ENCODE measurements at regions not wholly inside any gene's neighbourhood (a gene's known extent, or its start where the extent isn't known, plus 50 kb on each side); places are given as distances from the start of the nearest gene placed in this dataset.

- no peak for TF ChIP-seq CTCF (IDR thresholded peaks at IDR 0.05; ENCODE audit: low read length)
- no peak for TF ChIP-seq EZH2 (IDR thresholded peaks at IDR 0.05; ENCODE audit: borderline replicate concordance, low read length)
These were observed 159.7 kb upstream of the DSCAM start for GRCh38 chr21:41006636-41007035.
